Parathyroid adenoma (tissue), 2 donors: ENCODE measurements at regions not wholly inside any gene's neighbourhood (a gene's known extent, or its start where the extent isn't known, plus 50 kb on each side); places are given as distances from the start of the nearest gene placed in this dataset.

ENCODE experiments used
- H2AFZ ChIP-seq: fragments of 300-600 bp; sonication (generic); one replicate; pipeline ENCODE4 v1.7.0; 2017; ENCODE audit warnings: antibody characterized with exemption, mild to moderate bottlenecking
- H3K27ac ChIP-seq: fragments of 300-600 bp; sonication (generic); one replicate; pipeline ENCODE4 v1.7.0; 2017
- H3K27me3 ChIP-seq: fragments of 300-600 bp; sonication (generic); one replicate; pipeline ENCODE4 v1.7.0; 2017; ENCODE audit warnings: low read length; ENCODE audit not compliant: control insufficient read depth, insufficient read depth
- H3K36me3 ChIP-seq: fragments of 300-600 bp; sonication (generic); one replicate; pipeline ENCODE4 v1.7.0; 2017; ENCODE audit warnings: low read length; ENCODE audit not compliant: control insufficient read depth, insufficient read depth
- H3K4me1 ChIP-seq: fragments of 300-600 bp; sonication (generic); one replicate; pipeline ENCODE4 v1.7.0; 2017; ENCODE audit warnings: control low read depth
- H3K4me2 ChIP-seq: fragments of 300-600 bp; sonication (generic); one replicate; pipeline ENCODE4 v1.7.0; 2017; ENCODE audit warnings: low read length
- H3K4me3 ChIP-seq: fragments of 300-600 bp; sonication (generic); one replicate; pipeline ENCODE4 v1.7.0; 2017; ENCODE audit warnings: low read depth, low read length
- H3K79me2 ChIP-seq: fragments of 300-600 bp; sonication (generic); one replicate; pipeline ENCODE4 v1.7.0; 2017; ENCODE audit warnings: control low read depth
- H3K9ac ChIP-seq: fragments of 300-600 bp; sonication (generic); one replicate; pipeline ENCODE4 v1.7.0; 2017; ENCODE audit warnings: mild to moderate bottlenecking
- H3K9me3 ChIP-seq: fragments of 300-600 bp; sonication (generic); one replicate; pipeline ENCODE4 v1.7.0; 2017; ENCODE audit warnings: low read length; ENCODE audit not compliant: control insufficient read depth
- TF ChIP-seq, protein P1 (sequence below): fragments of 300-600 bp; sonication (generic); IDR thresholded peaks from one replicate; pipeline ENCODE4 v1.7.0; 2017; ENCODE audit warnings: antibody characterized with exemption, mild to moderate bottlenecking
- donor health status: primary hyperparathyroidism.

GRCh38 chr2:173762221-173762620 is 203.0 kb downstream of the SP3 start:
- TF ChIP-seq, protein P1, sequence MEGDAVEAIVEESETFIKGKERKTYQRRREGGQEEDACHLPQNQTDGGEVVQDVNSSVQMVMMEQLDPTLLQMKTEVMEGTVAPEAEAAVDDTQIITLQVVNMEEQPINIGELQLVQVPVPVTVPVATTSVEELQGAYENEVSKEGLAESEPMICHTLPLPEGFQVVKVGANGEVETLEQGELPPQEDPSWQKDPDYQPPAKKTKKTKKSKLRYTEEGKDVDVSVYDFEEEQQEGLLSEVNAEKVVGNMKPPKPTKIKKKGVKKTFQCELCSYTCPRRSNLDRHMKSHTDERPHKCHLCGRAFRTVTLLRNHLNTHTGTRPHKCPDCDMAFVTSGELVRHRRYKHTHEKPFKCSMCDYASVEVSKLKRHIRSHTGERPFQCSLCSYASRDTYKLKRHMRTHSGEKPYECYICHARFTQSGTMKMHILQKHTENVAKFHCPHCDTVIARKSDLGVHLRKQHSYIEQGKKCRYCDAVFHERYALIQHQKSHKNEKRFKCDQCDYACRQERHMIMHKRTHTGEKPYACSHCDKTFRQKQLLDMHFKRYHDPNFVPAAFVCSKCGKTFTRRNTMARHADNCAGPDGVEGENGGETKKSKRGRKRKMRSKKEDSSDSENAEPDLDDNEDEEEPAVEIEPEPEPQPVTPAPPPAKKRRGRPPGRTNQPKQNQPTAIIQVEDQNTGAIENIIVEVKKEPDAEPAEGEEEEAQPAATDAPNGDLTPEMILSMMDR, result no peak
- H3K4me3 ChIP-seq, result no peak overlapping the region

GRCh38 chr2:173762864-173763263 is 202.3 kb downstream of the SP3 start:
- Histone ChIP-seq H3K4me3 (no peak overlapping the region), H3K36me3 (no peaks in the 10 kb centered on the region)
- TF ChIP-seq, protein P1, result no peak

More at GRCh38 chr2:173762221-173762620, 203.0 kb downstream of the SP3 start:
- H3K36me3 ChIP-seq, result no peaks in the 10 kb centered on the region
- no peaks in the 10 kb centered on the region for H3K4me1 ChIP-seq
- no peak overlapping the region for H3K9ac ChIP-seq
- H2AFZ ChIP-seq, result no peak overlapping the region
- H3K27me3 ChIP-seq, result no peaks in the 10 kb centered on the region
- H3K27ac ChIP-seq, result no peak overlapping the region
- no peaks in the 10 kb centered on the region for H3K79me2 ChIP-seq
- H3K9me3 ChIP-seq, result no peaks in the 10 kb centered on the region
- H3K4me2 ChIP-seq, result no peak overlapping the region

DNA sequence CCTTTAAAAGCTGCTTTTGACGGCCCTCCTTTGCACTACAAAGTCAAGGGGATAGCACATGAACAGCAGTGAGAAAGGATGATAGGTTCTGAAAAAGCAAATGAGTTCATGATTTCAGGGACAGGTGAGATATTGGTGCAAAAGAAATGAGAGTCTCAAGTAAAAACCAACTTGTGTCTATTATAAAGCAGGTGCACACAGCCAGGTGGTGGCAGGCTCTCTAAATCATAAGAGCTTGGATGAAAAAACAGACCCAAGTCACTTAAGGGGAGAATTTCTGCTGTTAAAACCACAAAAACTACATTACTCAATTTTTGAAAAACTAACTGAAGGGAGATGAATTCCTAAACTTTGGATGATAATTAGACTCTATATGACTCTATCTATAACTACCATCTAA is 201.5 kb downstream of the SP3 start:
- Histone ChIP-seq H3K4me2 (no peak overlapping the region), H2AFZ (no peak overlapping the region), H3K36me3 (no peaks in the 10 kb centered on the region), H3K9me3 (no peaks in the 10 kb centered on the region), H3K9ac (no peak overlapping the region), H3K27me3 (no peaks in the 10 kb centered on the region), H3K27ac (no peak overlapping the region), H3K4me1 (no peaks in the 10 kb centered on the region), H3K79me2 (no peaks in the 10 kb centered on the region), H3K4me3 (no peak overlapping the region)
- TF ChIP-seq, protein P1, result no peak

More at GRCh38 chr2:173762864-173763263, 202.3 kb downstream of the SP3 start:
- Histone ChIP-seq H3K4me1 (no peaks in the 10 kb centered on the region), H2AFZ (no peak overlapping the region), H3K27ac (no peak overlapping the region), H3K9ac (no peak overlapping the region), H3K79me2 (no peaks in the 10 kb centered on the region), H3K9me3 (no peaks in the 10 kb centered on the region), H3K27me3 (no peaks in the 10 kb centered on the region), H3K4me2 (no peak overlapping the region)

DNA sequence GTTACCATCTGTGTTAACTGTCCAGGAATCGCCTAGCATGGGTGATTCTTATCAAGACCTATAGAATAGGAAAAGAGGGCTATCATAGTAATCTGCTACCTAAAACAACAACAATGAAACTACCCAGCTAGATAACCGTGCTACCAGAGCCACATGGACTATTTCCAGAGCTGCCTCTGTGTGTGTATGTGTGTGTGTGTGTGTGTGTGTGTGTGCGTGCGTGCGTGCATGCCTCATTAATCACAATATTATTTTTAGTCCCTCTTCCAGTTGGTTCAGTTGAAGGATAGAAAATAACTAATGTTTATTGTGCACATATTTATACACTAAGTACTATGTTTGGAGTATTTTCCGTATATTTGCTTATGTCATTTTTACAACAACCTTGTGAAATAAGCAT is 201.1 kb downstream of the SP3 start:
- TF ChIP-seq, protein P1, result no peak
- Histone ChIP-seq H3K4me2 (no peak overlapping the region), H3K9me3 (no peaks in the 10 kb centered on the region), H2AFZ (no peak overlapping the region), H3K4me1 (no peaks in the 10 kb centered on the region), H3K79me2 (no peaks in the 10 kb centered on the region), H3K27me3 (no peaks in the 10 kb centered on the region), H3K27ac (no peak overlapping the region), H3K9ac (no peak overlapping the region), H3K36me3 (no peaks in the 10 kb centered on the region), H3K4me3 (no peak overlapping the region)

GRCh38 chr2:173766537-173767289 is 198.5 kb downstream of the SP3 start:
- H3K36me3 ChIP-seq, result no peaks in the 10 kb centered on the region
- H3K9me3 ChIP-seq, result no peaks in the 10 kb centered on the region
- H3K79me2 ChIP-seq, result no peaks in the 10 kb centered on the region
- TF ChIP-seq, protein P1, result no peak
- no peak overlapping the region for H3K4me3 ChIP-seq
- H3K27me3 ChIP-seq, result no peaks in the 10 kb centered on the region
- no peak overlapping the region for H2AFZ ChIP-seq
- no peak overlapping the region for H3K9ac ChIP-seq
- H3K4me2 ChIP-seq, result no peak overlapping the region
- H3K27ac ChIP-seq, result no peak overlapping the region
- H3K4me1 ChIP-seq, result no peaks in the 10 kb centered on the region
